Osteoblast (primary cell): ENCODE measurements at regions not wholly inside any gene's neighbourhood (a gene's known extent, or its start where the extent isn't known, plus 50 kb on each side); places are given as distances from the start of the nearest gene placed in this dataset.

Experiments
- DNase-seq: peaks from one replicate; pipeline ENCODE4 v3.0.0; 2011; ENCODE audit warnings: low spot score, mixed read lengths; ENCODE audit not compliant: insufficient read length; ENCODE audit errors: missing footprints
- H2AFZ ChIP-seq: 2 replicates; pipeline ENCODE4 v1.6.0; 2011; ENCODE audit warnings: mild to moderate bottlenecking, low read length
- H3K27ac ChIP-seq: 2 replicates; pipeline ENCODE4 v1.5.1; 2011; ENCODE audit warnings: mild to moderate bottlenecking, low read depth, low read length, moderate library complexity
- H3K27me3 ChIP-seq: 2 replicates; pipeline ENCODE4 v1.6.0; 2012; ENCODE audit warnings: mild to moderate bottlenecking, control low read depth, inconsistent platforms, low read length, moderate library complexity; ENCODE audit not compliant: insufficient read depth
- H3K36me3 ChIP-seq: 2 replicates; pipeline ENCODE4 v1.5.1; 2011; ENCODE audit warnings: mild to moderate bottlenecking, low read length, control low read depth, moderate library complexity; ENCODE audit not compliant: insufficient read depth
- H3K4me1 ChIP-seq: 2 replicates; pipeline ENCODE4 v1.5.1; 2011; ENCODE audit warnings: mild to moderate bottlenecking, low read length, control low read depth, moderate library complexity; ENCODE audit not compliant: insufficient read depth
- H3K4me2 ChIP-seq: 2 replicates; pipeline ENCODE4 v1.6.0; 2011; ENCODE audit warnings: mild to moderate bottlenecking, low read length; ENCODE audit not compliant: insufficient read depth
- H3K4me3 ChIP-seq: fragments of 200-600 bp; sonication (generic); 3 replicates; pipeline ENCODE4 v1.5.1; 2012; ENCODE audit warnings: mild to moderate bottlenecking, low read length, inconsistent platforms; ENCODE audit not compliant: insufficient read depth
- H3K79me2 ChIP-seq: 2 replicates; pipeline ENCODE4 v1.6.0; 2012; ENCODE audit warnings: mild to moderate bottlenecking, low read length, control low read depth, inconsistent platforms; ENCODE audit not compliant: insufficient read depth
- H3K9me3 ChIP-seq: 2 replicates; pipeline ENCODE4 v1.5.1; 2011; ENCODE audit warnings: low read depth, low read length, control low read depth
- H4K20me1 ChIP-seq: 2 replicates; pipeline ENCODE4 v1.6.0; 2012; ENCODE audit warnings: mild to moderate bottlenecking, low read length, control low read depth; ENCODE audit not compliant: insufficient read depth
- TF ChIP-seq, protein P1 (sequence below): IDR thresholded peaks from 2 replicates; pipeline ENCODE4 v1.5.1; 2011; ENCODE audit warnings: mild to moderate bottlenecking, low read depth, low read length, moderate library complexity; ENCODE audit errors: extremely low read depth

DNA sequence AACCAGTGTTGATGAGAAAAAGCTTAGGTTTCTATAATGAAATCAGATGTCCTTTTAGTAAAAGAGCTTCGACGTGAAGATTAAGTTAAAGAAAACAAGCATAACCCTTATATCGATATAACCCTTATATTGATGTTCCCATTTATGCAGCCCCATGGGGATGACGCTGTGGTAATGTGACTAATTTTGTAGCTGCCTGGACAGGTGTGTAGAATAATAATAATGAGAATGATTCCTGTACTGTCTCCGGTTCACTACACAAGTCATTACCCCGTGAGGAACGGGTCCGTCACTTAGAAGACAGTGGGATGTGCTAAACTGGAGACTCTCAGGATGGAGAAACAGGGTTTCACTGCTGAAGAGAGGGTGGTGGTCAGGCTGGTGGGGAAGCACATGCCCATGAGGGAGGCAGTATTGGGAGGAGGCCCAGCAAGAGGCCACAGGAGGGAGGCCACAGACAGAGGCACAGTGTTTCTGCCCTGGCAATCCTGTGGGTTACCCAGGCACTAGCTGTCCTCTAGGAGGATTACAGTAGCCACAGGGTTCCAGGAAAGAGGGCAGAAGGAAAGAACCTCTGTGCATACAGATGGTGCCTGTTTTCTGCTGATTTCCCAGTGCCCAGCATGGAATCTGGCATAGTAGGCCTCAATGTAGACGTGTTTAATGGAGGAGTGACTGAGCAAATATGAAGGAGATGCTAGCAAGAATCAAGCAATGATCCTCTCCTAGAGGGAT, 191.1 kb upstream of the TSC22D2 start:
- peaks cover 16% of the 10 kb centered on the region for H3K4me1 ChIP-seq
- no peak overlapping the region for H3K27ac ChIP-seq
- H3K27me3 ChIP-seq, result no peaks in the 10 kb centered on the region
- no peaks in the 10 kb centered on the region for H3K9me3 ChIP-seq
- peak overlapping the region; percentile 38 for H2AFZ ChIP-seq
- no peak for DNase-seq
- no peaks in the 10 kb centered on the region for H3K79me2 ChIP-seq
- TF ChIP-seq, protein P1, sequence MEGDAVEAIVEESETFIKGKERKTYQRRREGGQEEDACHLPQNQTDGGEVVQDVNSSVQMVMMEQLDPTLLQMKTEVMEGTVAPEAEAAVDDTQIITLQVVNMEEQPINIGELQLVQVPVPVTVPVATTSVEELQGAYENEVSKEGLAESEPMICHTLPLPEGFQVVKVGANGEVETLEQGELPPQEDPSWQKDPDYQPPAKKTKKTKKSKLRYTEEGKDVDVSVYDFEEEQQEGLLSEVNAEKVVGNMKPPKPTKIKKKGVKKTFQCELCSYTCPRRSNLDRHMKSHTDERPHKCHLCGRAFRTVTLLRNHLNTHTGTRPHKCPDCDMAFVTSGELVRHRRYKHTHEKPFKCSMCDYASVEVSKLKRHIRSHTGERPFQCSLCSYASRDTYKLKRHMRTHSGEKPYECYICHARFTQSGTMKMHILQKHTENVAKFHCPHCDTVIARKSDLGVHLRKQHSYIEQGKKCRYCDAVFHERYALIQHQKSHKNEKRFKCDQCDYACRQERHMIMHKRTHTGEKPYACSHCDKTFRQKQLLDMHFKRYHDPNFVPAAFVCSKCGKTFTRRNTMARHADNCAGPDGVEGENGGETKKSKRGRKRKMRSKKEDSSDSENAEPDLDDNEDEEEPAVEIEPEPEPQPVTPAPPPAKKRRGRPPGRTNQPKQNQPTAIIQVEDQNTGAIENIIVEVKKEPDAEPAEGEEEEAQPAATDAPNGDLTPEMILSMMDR, result no peak
- H3K4me3 ChIP-seq, result no peak overlapping the region
- H4K20me1 ChIP-seq, result no peaks in the 10 kb centered on the region
- H3K4me2 ChIP-seq, result peak overlapping the region; percentile 59
- H3K36me3 ChIP-seq, result no peaks in the 10 kb centered on the region

DNA sequence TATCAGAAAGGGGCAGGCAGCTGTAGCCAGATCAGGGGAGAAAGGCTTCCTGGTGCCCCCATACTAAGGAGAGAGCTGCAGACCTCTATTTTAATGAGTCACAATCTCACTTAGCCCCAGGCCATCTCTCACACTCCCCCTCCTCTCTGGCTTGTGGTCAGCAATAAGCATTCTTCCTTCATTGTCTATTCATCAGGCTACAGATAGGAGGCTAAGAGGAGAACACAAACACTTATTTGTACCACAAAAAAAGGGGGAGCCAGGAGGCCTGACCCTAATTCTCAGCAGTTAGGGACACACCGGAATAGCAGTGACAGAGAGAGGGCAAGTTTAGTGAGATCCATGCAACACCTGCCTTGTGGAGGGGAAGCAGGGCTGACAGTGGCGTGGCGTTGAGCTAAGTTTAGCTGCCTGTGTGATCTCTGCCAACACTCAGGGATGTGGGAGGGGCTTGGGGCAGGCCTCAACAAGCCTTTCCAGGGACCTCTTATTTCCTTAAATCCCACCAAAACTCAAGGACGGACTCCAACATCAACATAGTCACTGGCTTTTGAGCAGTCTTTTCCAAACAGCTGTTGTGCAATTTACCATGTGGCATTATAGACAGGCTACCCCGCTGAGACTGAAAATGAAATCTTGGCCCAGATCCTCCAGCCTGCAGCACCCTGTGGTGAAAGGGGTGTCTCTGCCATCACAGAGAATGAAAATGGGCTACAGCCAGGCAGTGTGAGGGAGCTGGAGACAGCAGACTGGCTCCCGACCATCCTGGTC, 191.9 kb upstream of the TSC22D2 start:
- no peaks in the 10 kb centered on the region for H3K9me3 ChIP-seq
- DNase-seq, result peak; percentile 75
- no peaks in the 10 kb centered on the region for H3K27me3 ChIP-seq
- peak overlapping the region; percentile 38 for H2AFZ ChIP-seq
- no peaks in the 10 kb centered on the region for H3K79me2 ChIP-seq
- peak overlapping the region; percentile 59 for H3K4me2 ChIP-seq
- H4K20me1 ChIP-seq, result no peaks in the 10 kb centered on the region
- H3K4me1 ChIP-seq, result peaks cover 16% of the 10 kb centered on the region
- H3K4me3 ChIP-seq, result peak overlapping the region; percentile 6
- H3K27ac ChIP-seq, result no peak overlapping the region
- TF ChIP-seq, protein P1, result no peak
- no peaks in the 10 kb centered on the region for H3K36me3 ChIP-seq

DNA sequence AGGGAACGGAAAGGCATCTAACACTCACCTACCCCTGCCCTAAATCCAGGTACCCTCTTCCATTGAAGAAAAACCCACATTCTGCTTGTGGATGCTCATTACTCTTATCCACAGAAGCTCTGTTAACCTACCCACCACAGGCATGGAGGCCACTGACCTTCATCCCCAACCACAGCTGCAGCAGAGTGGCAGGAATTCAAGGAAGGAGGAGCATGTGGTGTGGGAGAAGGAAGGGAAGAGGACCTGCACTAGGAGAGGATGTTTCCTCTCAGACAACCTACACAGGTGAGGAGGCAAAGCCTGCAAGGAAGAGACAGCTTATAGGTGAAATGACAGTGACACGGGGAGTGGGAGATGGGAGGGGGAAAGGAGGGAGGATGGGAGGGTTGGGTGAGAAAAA, 192.5 kb upstream of the TSC22D2 start:
- Histone ChIP-seq H3K27ac (no peak overlapping the region), H2AFZ (no peak overlapping the region), H3K4me2 (peak overlapping the region; percentile 59), H3K4me1 (peaks cover 16% of the 10 kb centered on the region), H3K4me3 (no peak overlapping the region), H3K36me3 (no peaks in the 10 kb centered on the region), H3K27me3 (no peaks in the 10 kb centered on the region), H3K9me3 (no peaks in the 10 kb centered on the region), H4K20me1 (no peaks in the 10 kb centered on the region), H3K79me2 (no peaks in the 10 kb centered on the region)
- TF ChIP-seq, protein P1, result no peak
- no peak for DNase-seq

DNA sequence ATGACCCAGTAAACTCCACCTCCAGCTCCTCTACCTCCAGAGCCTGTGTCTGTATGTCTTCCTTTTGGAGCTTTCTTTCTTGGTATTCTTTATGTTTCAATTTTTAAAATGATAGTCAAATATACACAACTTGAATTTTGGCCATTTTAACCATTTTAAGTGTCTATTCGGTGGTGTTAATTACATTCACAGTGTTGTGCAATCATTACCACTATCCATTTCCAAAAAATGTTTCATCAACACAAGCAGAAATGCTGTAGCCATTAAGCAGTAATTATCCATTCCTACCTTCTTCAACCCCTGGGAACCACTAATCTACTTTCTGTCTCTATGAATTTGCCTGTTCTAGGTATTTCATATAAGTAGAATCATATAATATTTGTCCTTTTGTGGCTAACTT, 194.5 kb upstream of the TSC22D2 start:
- no peak overlapping the region for H2AFZ ChIP-seq
- H3K4me2 ChIP-seq, result no peak overlapping the region
- TF ChIP-seq, protein P1, result no peak
- H3K27ac ChIP-seq, result no peak overlapping the region
- H3K36me3 ChIP-seq, result no peaks in the 10 kb centered on the region
- H3K4me1 ChIP-seq, result peaks cover 21% of the 10 kb centered on the region
- DNase-seq, result no peak
- no peaks in the 10 kb centered on the region for H3K79me2 ChIP-seq
- H4K20me1 ChIP-seq, result no peaks in the 10 kb centered on the region
- no peaks in the 10 kb centered on the region for H3K27me3 ChIP-seq
- H3K9me3 ChIP-seq, result no peaks in the 10 kb centered on the region
- H3K4me3 ChIP-seq, result no peak overlapping the region
